DOHH2 (cell line): ENCODE measurements at regions not wholly inside any gene's neighbourhood (a gene's known extent, or its start where the extent isn't known, plus 50 kb on each side); places are given as distances from the start of the nearest gene placed in this dataset.

ENCODE experiments used
- H3F3A ChIP-seq: fragments of 200-600 bp; sonication (generic), shearing (Covaris generic); 2 replicates; pipeline ENCODE4 v1.6.0; 2016; ENCODE audit warnings: antibody characterized with exemption, mild to moderate bottlenecking; ENCODE audit not compliant: control insufficient read depth, insufficient read depth
- H3K27ac ChIP-seq: fragments of 200-600 bp; sonication (generic); 2 replicates; pipeline ENCODE4 v1.5.1; 2014; ENCODE audit warnings: low read depth, mild to moderate bottlenecking, low read length, moderate library complexity
- H3K27me3 ChIP-seq: fragments of 200-600 bp; sonication (generic); 2 replicates; pipeline ENCODE4 v1.6.1; 2014; ENCODE audit warnings: mild to moderate bottlenecking, low read length, mixed read lengths; ENCODE audit not compliant: control insufficient read depth
- H3K36me3 ChIP-seq: fragments of 200-600 bp; sonication (generic); 2 replicates; pipeline ENCODE4 v1.6.1; 2014; ENCODE audit warnings: mild to moderate bottlenecking, low read length, moderate library complexity, mixed read lengths; ENCODE audit not compliant: control insufficient read depth
- H3K4me1 ChIP-seq: fragments of 200-600 bp; sonication (generic); 2 replicates; pipeline ENCODE4 v1.6.1; 2014; ENCODE audit warnings: mild to moderate bottlenecking, low read length, mixed read lengths; ENCODE audit not compliant: control insufficient read depth
- H3K4me2 ChIP-seq: fragments of 200-600 bp; sonication (generic); 2 replicates; pipeline ENCODE4 v1.6.0; 2014; ENCODE audit warnings: mild to moderate bottlenecking, low read length, moderate library complexity
- H3K4me3 ChIP-seq: fragments of 200-600 bp; sonication (generic); 2 replicates; pipeline ENCODE4 v1.5.1; 2014; ENCODE audit warnings: mild to moderate bottlenecking, low read length, mixed read lengths
- H3K79me2 ChIP-seq: fragments of 200-600 bp; sonication (generic); 2 replicates; pipeline ENCODE4 v1.6.1; 2014; ENCODE audit warnings: mild to moderate bottlenecking, low read length, mixed read lengths; ENCODE audit not compliant: control insufficient read depth
- H3K9me2 ChIP-seq: fragments of 200-600 bp; sonication (generic); replicated peaks from 2 replicates; pipeline ENCODE4 v1.6.1; 2014; ENCODE audit warnings: mild to moderate bottlenecking, low read length, mixed read lengths; ENCODE audit not compliant: control insufficient read depth
- H3K9me3 ChIP-seq: fragments of 200-600 bp; sonication (generic); 2 replicates; pipeline ENCODE4 v1.6.1; 2014; ENCODE audit warnings: antibody characterized with exemption, low read length, mixed read lengths; ENCODE audit not compliant: control insufficient read depth, insufficient read depth
- H4K20me1 ChIP-seq: fragments of 200-600 bp; sonication (generic); 2 replicates; pipeline ENCODE4 v1.6.0; 2014; ENCODE audit warnings: low read depth, mild to moderate bottlenecking, antibody characterized with exemption, low read length, moderate library complexity; ENCODE audit not compliant: control insufficient read depth, insufficient read depth
- EZH2phosphoT487 ChIP-seq: fragments of 200-600 bp; sonication (generic); IDR thresholded peaks from 2 replicates; pipeline ENCODE4 v1.6.1; 2017; ENCODE audit warnings: borderline replicate concordance, mild to moderate bottlenecking, antibody characterized with exemption, low read length, moderate library complexity, mixed read lengths
- TF ChIP-seq, protein P1 (sequence below): fragments of 200-600 bp; sonication (generic); IDR thresholded peaks from one replicate; pipeline ENCODE4 v1.5.1; 2014; ENCODE audit warnings: antibody characterized with exemption, mild to moderate bottlenecking, low read depth, low read length; ENCODE audit not compliant: poor library complexity, severe bottlenecking

DNA sequence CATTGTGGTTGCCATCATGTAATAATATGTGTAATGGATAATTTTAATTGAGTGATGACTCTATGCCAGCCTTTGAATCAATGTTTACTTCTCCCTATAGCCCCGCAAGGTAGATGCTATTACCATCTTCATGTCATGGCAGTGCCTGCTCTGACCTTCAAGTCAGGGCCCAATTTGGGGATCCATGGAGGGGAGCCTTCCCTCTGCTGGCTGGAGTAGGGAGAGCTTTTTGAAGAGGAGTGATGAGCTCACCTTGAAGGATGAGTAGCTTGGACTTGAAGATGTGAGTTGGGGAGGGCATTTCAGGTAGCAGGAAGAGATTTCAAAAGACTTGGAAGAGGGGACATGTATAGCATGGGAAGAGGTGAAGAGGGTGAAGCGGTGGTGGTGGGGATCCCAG is 189.2 kb downstream of the FOXD2 start:
- H3K9me3 ChIP-seq, result no peaks in the 10 kb centered on the region
- H3K4me3 ChIP-seq, result no peak overlapping the region
- H3K9me2 ChIP-seq, result no peaks in the 10 kb centered on the region
- H3F3A ChIP-seq, result no peaks in the 10 kb centered on the region
- H3K27ac ChIP-seq, result no peak overlapping the region
- no peaks in the 10 kb centered on the region for H3K36me3 ChIP-seq
- H3K4me2 ChIP-seq, result no peak overlapping the region
- no peaks in the 10 kb centered on the region for H3K4me1 ChIP-seq
- H3K79me2 ChIP-seq, result no peaks in the 10 kb centered on the region
- TF ChIP-seq, protein P1, sequence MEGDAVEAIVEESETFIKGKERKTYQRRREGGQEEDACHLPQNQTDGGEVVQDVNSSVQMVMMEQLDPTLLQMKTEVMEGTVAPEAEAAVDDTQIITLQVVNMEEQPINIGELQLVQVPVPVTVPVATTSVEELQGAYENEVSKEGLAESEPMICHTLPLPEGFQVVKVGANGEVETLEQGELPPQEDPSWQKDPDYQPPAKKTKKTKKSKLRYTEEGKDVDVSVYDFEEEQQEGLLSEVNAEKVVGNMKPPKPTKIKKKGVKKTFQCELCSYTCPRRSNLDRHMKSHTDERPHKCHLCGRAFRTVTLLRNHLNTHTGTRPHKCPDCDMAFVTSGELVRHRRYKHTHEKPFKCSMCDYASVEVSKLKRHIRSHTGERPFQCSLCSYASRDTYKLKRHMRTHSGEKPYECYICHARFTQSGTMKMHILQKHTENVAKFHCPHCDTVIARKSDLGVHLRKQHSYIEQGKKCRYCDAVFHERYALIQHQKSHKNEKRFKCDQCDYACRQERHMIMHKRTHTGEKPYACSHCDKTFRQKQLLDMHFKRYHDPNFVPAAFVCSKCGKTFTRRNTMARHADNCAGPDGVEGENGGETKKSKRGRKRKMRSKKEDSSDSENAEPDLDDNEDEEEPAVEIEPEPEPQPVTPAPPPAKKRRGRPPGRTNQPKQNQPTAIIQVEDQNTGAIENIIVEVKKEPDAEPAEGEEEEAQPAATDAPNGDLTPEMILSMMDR, result no peak
- no peak for TF ChIP-seq EZH2phosphoT487
- no peaks in the 10 kb centered on the region; the same call in 1 of the 2 replicates for H3K27me3 ChIP-seq
- no peaks in the 10 kb centered on the region for H4K20me1 ChIP-seq

- Histone ChIP-seq H3K27ac (no peak overlapping the region), H3K4me1 (no peaks in the 10 kb centered on the region), H3K4me2 (no peak overlapping the region), H3K9me2 (no peaks in the 10 kb centered on the region), H3K27me3 (no peaks in the 10 kb centered on the region; the same call in 1 of the 2 replicates), H3F3A (no peaks in the 10 kb centered on the region), H3K4me3 (no peak overlapping the region), H3K9me3 (no peaks in the 10 kb centered on the region), H4K20me1 (no peaks in the 10 kb centered on the region), H3K36me3 (no peaks in the 10 kb centered on the region), H3K79me2 (no peaks in the 10 kb centered on the region)
- TF ChIP-seq, protein P1, result no peak
- TF ChIP-seq EZH2phosphoT487, result no peak
Observed at GRCh38 chr1:47627471-47628370, 189.9 kb downstream of the FOXD2 start.

DNA sequence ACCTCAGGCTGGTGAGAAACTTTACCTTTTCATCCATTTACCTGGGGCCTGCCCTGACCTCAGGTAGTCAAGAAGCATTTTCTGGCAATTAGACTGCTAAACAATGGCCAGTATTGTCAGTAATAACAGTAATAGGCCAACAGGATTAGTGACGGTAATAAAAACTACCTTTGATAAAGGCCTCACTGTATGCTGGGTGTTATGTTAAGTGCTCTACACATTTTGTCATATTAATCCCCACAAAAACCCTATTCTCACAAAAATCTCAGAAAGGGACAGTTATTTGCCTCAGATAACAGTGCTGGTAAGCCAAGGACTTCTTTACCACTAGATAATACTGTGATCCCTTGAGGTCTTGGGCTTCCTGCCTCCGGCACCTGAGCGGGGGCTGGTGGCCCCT is 191.4 kb downstream of the FOXD2 start:
- no peak for TF ChIP-seq EZH2phosphoT487
- TF ChIP-seq, protein P1, result no peak
- Histone ChIP-seq H3K4me1 (no peaks in the 10 kb centered on the region), H3K36me3 (no peaks in the 10 kb centered on the region), H3K4me3 (no peak overlapping the region), H3K27ac (no peak overlapping the region), H4K20me1 (no peaks in the 10 kb centered on the region; the same call in 1 of the 2 replicates), H3K27me3 (no peaks in the 10 kb centered on the region; the same call in 1 of the 2 replicates), H3K79me2 (no peaks in the 10 kb centered on the region), H3K4me2 (no peak overlapping the region), H3K9me3 (no peaks in the 10 kb centered on the region), H3K9me2 (no peaks in the 10 kb centered on the region), H3F3A (no peaks in the 10 kb centered on the region)
